ENCODE measurements at regions not wholly inside any gene's neighbourhood (a gene's known extent, or its start where the extent isn't known, plus 50 kb on each side); places are given as distances from the start of the nearest gene placed in this dataset.

DNA sequence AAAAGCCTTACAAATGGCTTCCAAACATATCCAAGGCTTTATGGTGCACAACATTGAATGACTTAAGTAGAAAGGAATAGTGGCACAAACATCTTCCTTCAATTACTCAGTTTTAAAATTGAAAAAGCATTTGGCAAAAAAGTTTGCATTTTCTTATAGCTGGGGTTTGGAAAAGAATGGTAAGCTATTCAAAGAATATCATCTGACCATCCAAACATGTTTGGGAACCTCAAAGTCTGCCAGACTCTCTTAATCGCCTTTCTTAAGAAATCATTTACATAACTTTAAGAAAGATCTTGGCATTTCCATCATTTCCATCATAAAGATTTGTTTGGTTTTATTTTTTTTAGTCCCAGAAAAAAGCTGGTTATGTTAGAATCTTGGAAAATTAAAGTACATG is 210.1 kb upstream of the PELI2 start:
- TF ChIP-seq, protein P1, sequence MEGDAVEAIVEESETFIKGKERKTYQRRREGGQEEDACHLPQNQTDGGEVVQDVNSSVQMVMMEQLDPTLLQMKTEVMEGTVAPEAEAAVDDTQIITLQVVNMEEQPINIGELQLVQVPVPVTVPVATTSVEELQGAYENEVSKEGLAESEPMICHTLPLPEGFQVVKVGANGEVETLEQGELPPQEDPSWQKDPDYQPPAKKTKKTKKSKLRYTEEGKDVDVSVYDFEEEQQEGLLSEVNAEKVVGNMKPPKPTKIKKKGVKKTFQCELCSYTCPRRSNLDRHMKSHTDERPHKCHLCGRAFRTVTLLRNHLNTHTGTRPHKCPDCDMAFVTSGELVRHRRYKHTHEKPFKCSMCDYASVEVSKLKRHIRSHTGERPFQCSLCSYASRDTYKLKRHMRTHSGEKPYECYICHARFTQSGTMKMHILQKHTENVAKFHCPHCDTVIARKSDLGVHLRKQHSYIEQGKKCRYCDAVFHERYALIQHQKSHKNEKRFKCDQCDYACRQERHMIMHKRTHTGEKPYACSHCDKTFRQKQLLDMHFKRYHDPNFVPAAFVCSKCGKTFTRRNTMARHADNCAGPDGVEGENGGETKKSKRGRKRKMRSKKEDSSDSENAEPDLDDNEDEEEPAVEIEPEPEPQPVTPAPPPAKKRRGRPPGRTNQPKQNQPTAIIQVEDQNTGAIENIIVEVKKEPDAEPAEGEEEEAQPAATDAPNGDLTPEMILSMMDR (IDR thresholded peaks at IDR 0.05; ENCODE audit: unreplicated experiment), result no peak
- H3K9me3 Mint-ChIP-seq (ENCODE audit: low read depth, unreplicated experiment), result peaks cover 2% of the 10 kb centered on the region
- H3K27ac Mint-ChIP-seq (ENCODE audit: unreplicated experiment), result no peak overlapping the region
- no peaks in the 10 kb centered on the region for H3K36me3 Mint-ChIP-seq (ENCODE audit: insufficient read depth, unreplicated experiment)
- BruUV-seq (replicated peaks), result no TSS peak
- CTCF ChIA-PET, result no interaction called here
- peaks cover 11% of the 10 kb centered on the region for H3K4me1 Mint-ChIP-seq (ENCODE audit: low read depth, unreplicated experiment)
- H3K4me3 Mint-ChIP-seq (ENCODE audit: low read depth, unreplicated experiment), result no peak overlapping the region
- intact Hi-C loops (cut with micrococcal nuclease; ENCODE audit: unreplicated experiment), result no loop called here
- H3K27me3 Mint-ChIP-seq (ENCODE audit: unreplicated experiment), result no peaks in the 10 kb centered on the region
- DNase-seq, result no peak

- DNase-seq, result no peak
- Mint-ChIP-seq H3K4me1 (ENCODE audit: low read depth, unreplicated experiment) (peaks cover 11% of the 10 kb centered on the region), H3K27me3 (ENCODE audit: unreplicated experiment) (no peaks in the 10 kb centered on the region), H3K27ac (ENCODE audit: unreplicated experiment) (no peak overlapping the region), H3K36me3 (ENCODE audit: insufficient read depth, unreplicated experiment) (no peaks in the 10 kb centered on the region), H3K9me3 (ENCODE audit: low read depth, unreplicated experiment) (peaks cover 2% of the 10 kb centered on the region), H3K4me3 (ENCODE audit: low read depth, unreplicated experiment) (no peak overlapping the region)
- intact Hi-C loops (cut with micrococcal nuclease; ENCODE audit: unreplicated experiment), result no loop called here
- TF ChIP-seq, protein P1 (IDR thresholded peaks at IDR 0.05; ENCODE audit: unreplicated experiment), result no peak
- no TSS peak for BruUV-seq (replicated peaks)
- CTCF ChIA-PET, result interaction anchor here (0.6 kb wide), 1 partner anchor 222 kb away, joined by 6 read pairs; no protein-coding TSS in a partner anchor
These were observed 208.3 kb upstream of the PELI2 start for GRCh38 chr14:55909879-55910278.

DNA sequence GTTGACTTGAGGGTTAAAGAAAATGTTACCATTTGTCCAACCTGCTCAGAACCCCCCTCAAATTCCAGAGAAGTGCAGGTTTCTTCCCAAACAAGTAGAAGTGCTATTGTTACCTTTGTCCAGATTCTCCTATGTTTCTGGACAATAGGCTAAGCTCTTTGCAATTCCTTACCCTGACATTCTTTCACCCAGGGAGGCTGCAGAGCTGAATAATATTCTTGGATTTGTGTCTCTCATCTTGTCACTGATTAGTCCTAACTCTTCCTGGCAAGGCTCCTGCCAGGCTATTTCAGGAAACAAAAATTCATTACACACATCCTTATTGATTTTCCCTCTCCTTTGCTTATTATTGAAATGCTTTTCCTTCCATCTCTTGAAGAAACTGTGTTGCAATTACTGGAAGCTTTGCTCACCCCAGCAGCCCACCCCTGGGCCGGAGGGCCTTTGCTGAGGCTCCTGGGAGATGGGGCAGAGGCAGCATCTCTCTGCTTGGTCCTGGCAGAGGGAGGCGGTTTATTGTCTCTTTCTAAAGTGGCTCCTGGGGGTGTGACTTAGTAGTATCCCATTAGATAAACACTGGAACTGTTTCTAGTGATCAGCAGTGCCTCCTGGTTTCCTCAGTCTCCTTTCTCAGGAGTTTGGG is 207.5 kb upstream of the PELI2 start:
- no peak overlapping the region for H3K27ac Mint-ChIP-seq (ENCODE audit: unreplicated experiment)
- TF ChIP-seq, protein P1 (IDR thresholded peaks at IDR 0.05; ENCODE audit: unreplicated experiment), result no peak
- H3K4me3 Mint-ChIP-seq (ENCODE audit: low read depth, unreplicated experiment), result no peak overlapping the region
- no peaks in the 10 kb centered on the region for H3K36me3 Mint-ChIP-seq (ENCODE audit: insufficient read depth, unreplicated experiment)
- no peak for DNase-seq
- CTCF ChIA-PET, result interaction anchor here (0.6 kb wide), 1 partner anchor 223 kb away, joined by 6 read pairs; no protein-coding TSS in a partner anchor
- H3K4me1 Mint-ChIP-seq (ENCODE audit: low read depth, unreplicated experiment), result peaks cover 11% of the 10 kb centered on the region
- no peaks in the 10 kb centered on the region for H3K27me3 Mint-ChIP-seq (ENCODE audit: unreplicated experiment)
- H3K9me3 Mint-ChIP-seq (ENCODE audit: low read depth, unreplicated experiment), result no peaks in the 10 kb centered on the region
- intact Hi-C loops (cut with micrococcal nuclease; ENCODE audit: unreplicated experiment), result no loop called here
- no TSS peak for BruUV-seq (replicated peaks)

GRCh38 chr14:55911776-55912175 is 206.4 kb upstream of the PELI2 start:
- no TSS peak for BruUV-seq (replicated peaks)
- TF ChIP-seq, protein P1 (IDR thresholded peaks at IDR 0.05; ENCODE audit: unreplicated experiment), result no peak

More at GRCh38 chr14:55911776-55912175, 206.4 kb upstream of the PELI2 start:
- Mint-ChIP-seq H3K27ac (ENCODE audit: unreplicated experiment) (no peak overlapping the region), H3K4me1 (ENCODE audit: low read depth, unreplicated experiment) (peaks cover 11% of the 10 kb centered on the region), H3K27me3 (ENCODE audit: unreplicated experiment) (no peaks in the 10 kb centered on the region), H3K4me3 (ENCODE audit: low read depth, unreplicated experiment) (no peak overlapping the region), H3K9me3 (ENCODE audit: low read depth, unreplicated experiment) (no peaks in the 10 kb centered on the region), H3K36me3 (ENCODE audit: insufficient read depth, unreplicated experiment) (no peaks in the 10 kb centered on the region)
- CTCF ChIA-PET, result interaction anchor here (0.7 kb wide), 1 partner anchor 105 kb away, joined by 3 read pairs; no protein-coding TSS in a partner anchor
- intact Hi-C loops (cut with micrococcal nuclease; ENCODE audit: unreplicated experiment), result no loop called here
- DNase-seq, result no peak

Measured in Calu3 (cell line).